ENCODE measurements at regions not wholly inside any gene's neighbourhood (a gene's known extent, or its start where the extent isn't known, plus 50 kb on each side); places are given as distances from the start of the nearest gene placed in this dataset.
"Not testable (repeated sequence)": the region's sequence is repeated elsewhere in the genome, so short reads cannot be mapped to it uniquely, and the experiment has no call there.

GRCh38 chr9:25733336-25733982 lies 55.2 kb upstream of the TUSC1 start:
- Histone ChIP-seq H3K27ac (ENCODE audit: low read depth, low read length) (no peak overlapping the region), H3K27me3 (ENCODE audit: control insufficient read depth in 1 of 2, insufficient read depth in 2 of 2, low read length in 2 of 2) (no peaks in the 10 kb centered on the region), H3K9ac (ENCODE audit: low read length) (no peak overlapping the region), H3K9me3 (ENCODE audit: low read length) (no peaks in the 10 kb centered on the region), H3K36me3 (ENCODE audit: insufficient read depth, low read length) (no peaks in the 10 kb centered on the region), H3K4me1 (ENCODE audit: insufficient read depth, low read length) (no peaks in the 10 kb centered on the region), H3K4me3 (ENCODE audit: low read depth in 1 of 2, low read length in 2 of 2) (no peak overlapping the region)

GRCh38 chr9:25731895-25732794 lies 53.9 kb upstream of the TUSC1 start:
- not testable (repeated sequence) for H3K27me3 ChIP-seq (ENCODE audit: control insufficient read depth in 1 of 2, insufficient read depth in 2 of 2, low read length in 2 of 2); H3K4me1 ChIP-seq (ENCODE audit: insufficient read depth, low read length); H3K9ac ChIP-seq (ENCODE audit: low read length); H3K9me3 ChIP-seq (ENCODE audit: low read length); H3K4me3 ChIP-seq (ENCODE audit: low read depth in 1 of 2, low read length in 2 of 2); H3K27ac ChIP-seq (ENCODE audit: low read depth, low read length); H3K36me3 ChIP-seq (ENCODE audit: insufficient read depth, low read length)
